GM12878 (cell line): ENCODE measurements at regions not wholly inside any gene's neighbourhood (a gene's known extent, or its start where the extent isn't known, plus 50 kb on each side); places are given as distances from the start of the nearest gene placed in this dataset.

Experiments
- CTCF ChIP-seq, 3 experiments: IDR thresholded peaks in 2 of 3; conservative IDR thresholded peaks in 1 of 3; 2 replicates each; pipeline ENCODE4 v1.5.1; 2011; ENCODE audit warnings: low read depth in 3 of 3, low read length in 3 of 3, mild to moderate bottlenecking in 3 of 3, control low read depth in 2 of 3, moderate library complexity in 2 of 3, inconsistent platforms in 1 of 3, mixed read lengths in 1 of 3; ENCODE audit not compliant: control insufficient read depth in 2 of 3, insufficient read depth in 1 of 3; ENCODE audit errors: extremely low read depth in 1 of 3
- SMAD5 ChIP-seq: IDR thresholded peaks from 2 replicates; pipeline ENCODE4 v1.6.1; 2016; ENCODE audit warnings: antibody characterized with exemption, low read depth

GRCh38 chr2:76211991-76212985 lies 501.6 kb upstream of the GCFC2 start:
- no peak for TF ChIP-seq SMAD5
- TF ChIP-seq CTCF (IDR thresholded peaks at IDR 0.05 in 2 of 3, conservative IDR thresholded peaks at IDR 0.05 in 1 of 3; ENCODE audit: control insufficient read depth in 2 of 3, extremely low read depth in 1 of 3, insufficient read depth in 1 of 3, low read depth in 3 of 3, low read length in 3 of 3): no peak
